PC-9 (cell line): ENCODE measurements at regions not wholly inside any gene's neighbourhood (a gene's known extent, or its start where the extent isn't known, plus 50 kb on each side); places are given as distances from the start of the nearest gene placed in this dataset.

Source experiments
- BruUV-seq: library from RNA; stranded (reverse); fragments of 400-500 nt; replicated peaks from 2 replicates; lab custom pipeline; 2021; lab: Mats Ljungman, UMichigan
- CTCF ChIA-PET: fragments of 300-600 bp; sonication (Branson Sonifier 250); formaldehyde crosslinking; loops from one replicate; lab custom pipeline; 2022; ENCODE audit warnings: antibody characterized with exemption; lab: Charles Lee
- POLR2A ChIA-PET: fragments of 300-600 bp; sonication (Branson Sonifier 250); formaldehyde crosslinking; loops from one replicate; lab custom pipeline; 2022; ENCODE audit warnings: antibody characterized with exemption; ENCODE audit not compliant: unreplicated experiment; lab: Charles Lee
- DNase-seq, 2 experiments: peaks; one replicate each; pipeline versions ENCODE4 v3.0.0 to v3.0.0-alpha.2; 2015 to 2022; ENCODE audit warnings: mixed read lengths in 1 of 2
- H2AFZ ChIP-seq: fragments of 200-600 bp; sonication (generic); 2 replicates; pipeline ENCODE4 v1.8.1; 2017; ENCODE audit warnings: antibody characterized with exemption
- H3F3A ChIP-seq: fragments of 200-600 bp; sonication (generic); 2 replicates; pipeline ENCODE4 v1.8.1; 2017; ENCODE audit warnings: antibody characterized with exemption, mild to moderate bottlenecking, low read depth; ENCODE audit not compliant: insufficient read depth
- H3K27ac ChIP-seq: fragments of 200-600 bp; sonication (generic); 2 replicates; pipeline ENCODE4 v1.6.1; 2016; ENCODE audit warnings: mixed run types
- H3K27me3 ChIP-seq: fragments of 200-600 bp; sonication (generic); 2 replicates; pipeline ENCODE4 v1.6.1; 2016; ENCODE audit warnings: low read depth, mixed run types; ENCODE audit not compliant: insufficient read depth
- H3K36me3 ChIP-seq: fragments of 200-600 bp; sonication (generic); 2 replicates; pipeline ENCODE4 v1.6.1; 2016; ENCODE audit warnings: low read depth, mixed run types
- H3K4me1 ChIP-seq: fragments of 200-600 bp; sonication (generic); replicated peaks from 2 replicates; pipeline ENCODE4 v1.6.1; 2016; ENCODE audit warnings: mixed run types; ENCODE audit not compliant: insufficient read depth
- H3K4me2 ChIP-seq: fragments of 200-600 bp; sonication (generic); 2 replicates; pipeline ENCODE4 v1.6.1; 2017; ENCODE audit warnings: mixed run types
- H3K4me3 ChIP-seq: fragments of 200-600 bp; sonication (generic); 2 replicates; pipeline ENCODE4 v1.6.1; 2016; ENCODE audit warnings: mixed run types
- H3K79me2 ChIP-seq: fragments of 200-600 bp; sonication (generic); 2 replicates; pipeline ENCODE4 v1.6.1; 2017; ENCODE audit warnings: low read depth, mixed run types
- H3K9me2 ChIP-seq: fragments of 200-600 bp; sonication (generic); 2 replicates; pipeline ENCODE4 v1.8.1; 2017; ENCODE audit warnings: mild to moderate bottlenecking; ENCODE audit not compliant: insufficient read depth
- H3K9me3 ChIP-seq: fragments of 200-600 bp; sonication (generic); 2 replicates; pipeline ENCODE4 v1.8.1; 2016; ENCODE audit warnings: low read depth; ENCODE audit not compliant: insufficient read depth
- H4K20me1 ChIP-seq: fragments of 200-600 bp; sonication (generic); 2 replicates; pipeline ENCODE4 v1.8.1; 2017; ENCODE audit not compliant: insufficient read depth
- EZH2 ChIP-seq: fragments of 200-600 bp; sonication (generic); IDR thresholded peaks from 2 replicates; pipeline ENCODE4 v1.8.0; 2017; ENCODE audit warnings: antibody characterized with exemption, low read depth
- intact Hi-C: fragments of 100-400 bp; cut with micrococcal nuclease; formaldehyde crosslinking; loops from one replicate; pipeline ENCODE4 v1.10.0; 2022; ENCODE audit not compliant: unreplicated experiment
- TF ChIP-seq, protein P1 (sequence below): fragments of 200-600 bp; sonication (generic); conservative IDR thresholded peaks from 2 replicates; pipeline ENCODE4 v1.6.1; 2017; ENCODE audit warnings: mixed run types, antibody characterized with exemption, mild to moderate bottlenecking, moderate library complexity

DNA sequence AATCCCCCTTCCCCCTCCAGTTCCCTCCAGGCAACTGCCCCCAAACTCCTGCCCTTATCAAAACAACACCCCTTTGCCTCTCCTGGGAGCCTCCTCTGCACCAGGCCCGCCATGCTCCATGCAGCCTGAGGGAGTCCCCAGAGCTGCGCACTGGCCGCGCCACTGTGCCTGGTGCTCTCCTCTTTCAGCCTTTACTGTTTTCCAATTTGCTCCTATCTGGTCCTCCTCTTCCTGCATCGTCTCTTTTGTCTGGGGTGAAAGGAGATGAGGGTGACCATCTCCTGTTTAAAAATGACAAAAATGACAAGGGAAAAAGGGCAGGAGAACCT, 165.8 kb upstream of the ADCY1 start:
- CTCF ChIA-PET, result no interaction called here
- intact Hi-C loops, result no loop called here
- BruUV-seq, result no TSS peak

DNA sequence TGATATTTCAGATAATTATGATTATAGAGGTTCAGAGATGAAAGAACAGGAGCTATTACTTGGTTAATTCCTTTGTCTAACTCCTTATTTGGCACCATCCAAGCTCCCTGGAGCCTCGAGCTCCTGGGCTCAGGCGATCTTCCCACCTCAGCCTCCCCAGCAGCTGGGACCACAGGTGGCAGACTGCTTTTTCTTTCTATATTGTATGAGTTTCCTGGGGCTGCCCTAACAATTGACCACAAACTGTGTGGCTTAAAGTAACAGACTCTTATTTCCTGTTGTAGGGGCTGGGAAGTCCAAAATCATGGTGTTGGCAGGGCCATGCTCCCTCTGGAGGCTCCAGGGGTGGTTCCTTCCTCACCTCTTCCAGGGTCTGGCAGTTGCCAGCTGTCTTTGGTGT, 163.3 kb upstream of the ADCY1 start:
- Histone ChIP-seq H3K27me3 (0 out of 2 replicates have a peak, but pooled peaks cover 11% of the 10 kb centered on the region), H3K36me3 (no peaks in the 10 kb centered on the region), H3F3A (no peaks in the 10 kb centered on the region), H3K9me3 (no peaks in the 10 kb centered on the region; the same call in 1 of the 2 replicates), H3K9me2 (no peaks in the 10 kb centered on the region), H3K4me1 (no peaks in the 10 kb centered on the region), H3K79me2 (no peaks in the 10 kb centered on the region), H2AFZ (no peak overlapping the region), H3K4me3 (no peak overlapping the region), H3K4me2 (no peak overlapping the region), H3K27ac (no peak overlapping the region), H4K20me1 (no peaks in the 10 kb centered on the region)
- intact Hi-C loops, result no loop called here
- DNase-seq, result no peak
- POLR2A ChIA-PET, result no interaction called here
- BruUV-seq, result no TSS peak
- CTCF ChIA-PET, result no interaction called here
- TF ChIP-seq EZH2, result no peak
- TF ChIP-seq, protein P1, sequence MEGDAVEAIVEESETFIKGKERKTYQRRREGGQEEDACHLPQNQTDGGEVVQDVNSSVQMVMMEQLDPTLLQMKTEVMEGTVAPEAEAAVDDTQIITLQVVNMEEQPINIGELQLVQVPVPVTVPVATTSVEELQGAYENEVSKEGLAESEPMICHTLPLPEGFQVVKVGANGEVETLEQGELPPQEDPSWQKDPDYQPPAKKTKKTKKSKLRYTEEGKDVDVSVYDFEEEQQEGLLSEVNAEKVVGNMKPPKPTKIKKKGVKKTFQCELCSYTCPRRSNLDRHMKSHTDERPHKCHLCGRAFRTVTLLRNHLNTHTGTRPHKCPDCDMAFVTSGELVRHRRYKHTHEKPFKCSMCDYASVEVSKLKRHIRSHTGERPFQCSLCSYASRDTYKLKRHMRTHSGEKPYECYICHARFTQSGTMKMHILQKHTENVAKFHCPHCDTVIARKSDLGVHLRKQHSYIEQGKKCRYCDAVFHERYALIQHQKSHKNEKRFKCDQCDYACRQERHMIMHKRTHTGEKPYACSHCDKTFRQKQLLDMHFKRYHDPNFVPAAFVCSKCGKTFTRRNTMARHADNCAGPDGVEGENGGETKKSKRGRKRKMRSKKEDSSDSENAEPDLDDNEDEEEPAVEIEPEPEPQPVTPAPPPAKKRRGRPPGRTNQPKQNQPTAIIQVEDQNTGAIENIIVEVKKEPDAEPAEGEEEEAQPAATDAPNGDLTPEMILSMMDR, result no peak

More for the DNA sequence above, 165.8 kb upstream of the ADCY1 start:
- POLR2A ChIA-PET, result no interaction called here
- Histone ChIP-seq H3K9me2 (no peaks in the 10 kb centered on the region), H3K4me1 (peaks cover 8% of the 10 kb centered on the region; the same call in 1 of the 2 replicates), H2AFZ (no peak overlapping the region), H3K27ac (no peak overlapping the region), H3K36me3 (no peaks in the 10 kb centered on the region), H3K9me3 (peaks cover 5% of the 10 kb centered on the region; the same call in 1 of the 2 replicates), H3K4me3 (no peak overlapping the region), H4K20me1 (no peaks in the 10 kb centered on the region), H3K4me2 (no peak overlapping the region), H3F3A (no peaks in the 10 kb centered on the region), H3K79me2 (no peaks in the 10 kb centered on the region), H3K27me3 (0 out of 2 replicates have a peak, but pooled peaks cover 11% of the 10 kb centered on the region)
- no peak for DNase-seq
- TF ChIP-seq, protein P1, result no peak
- TF ChIP-seq EZH2, result no peak

DNA sequence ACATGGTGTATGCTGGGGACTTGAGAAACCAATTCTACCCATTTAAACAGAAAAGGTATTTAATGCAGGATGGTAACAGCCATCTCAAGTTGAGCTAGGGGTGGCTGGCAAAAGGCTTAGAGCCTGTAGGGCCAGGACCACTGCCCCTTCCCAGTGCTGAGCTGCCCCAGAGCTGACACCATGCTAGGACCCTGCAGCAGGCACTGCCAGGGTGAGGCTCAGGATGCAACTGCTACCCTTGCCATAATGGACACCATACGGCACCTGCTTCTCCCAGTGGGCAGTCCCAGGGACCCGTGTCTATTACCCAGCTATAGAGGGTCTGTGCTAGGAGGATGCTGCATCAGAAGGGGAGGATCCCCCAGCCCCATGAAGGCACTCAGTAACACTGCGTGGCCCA, 160.7 kb upstream of the ADCY1 start:
- no peaks in the 10 kb centered on the region for H3K36me3 ChIP-seq
- no peaks in the 10 kb centered on the region for H3F3A ChIP-seq
- CTCF ChIA-PET, result no interaction called here
- no peak for DNase-seq
- H3K4me2 ChIP-seq, result no peak overlapping the region
- no peaks in the 10 kb centered on the region for H3K4me1 ChIP-seq
- H3K27me3 ChIP-seq, result 0 out of 2 replicates have a peak, but pooled peaks cover 2% of the 10 kb centered on the region
- no peak overlapping the region for H2AFZ ChIP-seq
- no peaks in the 10 kb centered on the region for H3K9me2 ChIP-seq
- H3K79me2 ChIP-seq, result no peaks in the 10 kb centered on the region
- H4K20me1 ChIP-seq, result no peaks in the 10 kb centered on the region
- no peak overlapping the region for H3K4me3 ChIP-seq
- POLR2A ChIA-PET, result no interaction called here
- TF ChIP-seq, protein P1, result no peak
- TF ChIP-seq EZH2, result no peak
- BruUV-seq, result no TSS peak
- intact Hi-C loops, result no loop called here
- H3K27ac ChIP-seq, result no peak overlapping the region
- no peaks in the 10 kb centered on the region for H3K9me3 ChIP-seq
